OCI-LY3 (cell line): ENCODE measurements at regions not wholly inside any gene's neighbourhood (a gene's known extent, or its start where the extent isn't known, plus 50 kb on each side); places are given as distances from the start of the nearest gene placed in this dataset.
"Not testable (repeated sequence)": the region's sequence is repeated elsewhere in the genome, so short reads cannot be mapped to it uniquely, and the experiment has no call there.

ENCODE experiments used
- EZH2phosphoT487 ChIP-seq: fragments of 200-600 bp; shearing (Covaris generic); IDR thresholded peaks from 2 replicates; pipeline ENCODE4 v1.6.1; 2018; ENCODE audit warnings: antibody characterized with exemption, mixed run types, low read depth
- TF ChIP-seq, protein P1 (sequence below): fragments of 200-600, 300-600 bp; sonication (generic); IDR thresholded peaks from 2 replicates; pipeline ENCODE4 v1.5.1; 2014; ENCODE audit warnings: antibody characterized with exemption, low read length, low read depth

DNA sequence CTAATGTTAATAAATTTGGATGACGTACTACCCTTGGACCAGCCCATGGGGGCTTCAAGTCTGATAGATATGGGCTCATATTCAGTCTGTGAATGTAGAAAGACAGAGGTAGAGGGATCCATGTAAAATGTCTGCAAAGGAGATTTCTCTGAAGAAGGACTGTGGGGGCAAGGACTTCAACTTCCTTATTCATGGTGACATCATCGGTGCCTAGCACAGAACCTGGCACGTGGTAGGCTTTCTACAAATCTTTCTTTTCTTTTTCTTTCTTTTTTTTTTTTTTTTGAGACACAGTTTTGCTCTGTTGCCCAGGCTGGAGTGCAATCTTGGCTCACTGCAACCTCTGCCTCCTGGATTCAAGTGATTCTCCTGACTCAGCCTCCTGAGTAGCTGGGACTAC is 81.5 kb upstream of the CHD6 start:
- TF ChIP-seq, protein P1, sequence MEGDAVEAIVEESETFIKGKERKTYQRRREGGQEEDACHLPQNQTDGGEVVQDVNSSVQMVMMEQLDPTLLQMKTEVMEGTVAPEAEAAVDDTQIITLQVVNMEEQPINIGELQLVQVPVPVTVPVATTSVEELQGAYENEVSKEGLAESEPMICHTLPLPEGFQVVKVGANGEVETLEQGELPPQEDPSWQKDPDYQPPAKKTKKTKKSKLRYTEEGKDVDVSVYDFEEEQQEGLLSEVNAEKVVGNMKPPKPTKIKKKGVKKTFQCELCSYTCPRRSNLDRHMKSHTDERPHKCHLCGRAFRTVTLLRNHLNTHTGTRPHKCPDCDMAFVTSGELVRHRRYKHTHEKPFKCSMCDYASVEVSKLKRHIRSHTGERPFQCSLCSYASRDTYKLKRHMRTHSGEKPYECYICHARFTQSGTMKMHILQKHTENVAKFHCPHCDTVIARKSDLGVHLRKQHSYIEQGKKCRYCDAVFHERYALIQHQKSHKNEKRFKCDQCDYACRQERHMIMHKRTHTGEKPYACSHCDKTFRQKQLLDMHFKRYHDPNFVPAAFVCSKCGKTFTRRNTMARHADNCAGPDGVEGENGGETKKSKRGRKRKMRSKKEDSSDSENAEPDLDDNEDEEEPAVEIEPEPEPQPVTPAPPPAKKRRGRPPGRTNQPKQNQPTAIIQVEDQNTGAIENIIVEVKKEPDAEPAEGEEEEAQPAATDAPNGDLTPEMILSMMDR, result not testable (repeated sequence)
- not testable (repeated sequence) for TF ChIP-seq EZH2phosphoT487
